Adrenal gland (tissue), 9 donors: ENCODE measurements at regions not wholly inside any gene's neighbourhood (a gene's known extent, or its start where the extent isn't known, plus 50 kb on each side); places are given as distances from the start of the nearest gene placed in this dataset.
A peak's percentile ranks its signal among the peaks of the same experiment; 100 is the strongest.

ENCODE experiments used
- DNase-seq, 7 donors: peaks; one replicate each; pipeline ENCODE4 v3.0.0-alpha.2; 2019 to 2020
- H3K27ac ChIP-seq, 5 donors: fragments of 200-600 bp; sonication (generic) in 4 of 5; 1 replicate in 3 of 5; 2 replicates in 2 of 5; pipeline versions ENCODE4 v1.5.1 to v1.8.0; 2016 to 2020; ENCODE audit warnings: mild to moderate bottlenecking in 1 of 5
- H3K27me3 ChIP-seq: fragments of 200-600 bp; 2 replicates; pipeline ENCODE4 v1.8.0; 2021
- H3K36me3 ChIP-seq, 2 donors: fragments of 200-600 bp; replicated peaks in 1 of 2; 1 replicate in 1 of 2; 2 replicates in 1 of 2; pipeline versions ENCODE4 v1.5.1 to v1.8.0; 2018 to 2022
- H3K4me1 ChIP-seq, 2 donors: fragments of 200-600 bp; replicated peaks in 1 of 2; 1 replicate in 1 of 2; 2 replicates in 1 of 2; pipeline versions ENCODE4 v1.5.1 to v1.8.0; 2018 to 2021
- H3K4me3 ChIP-seq, 4 donors: fragments of 200-600 bp; sonication (generic) in 3 of 4; one replicate each; pipeline ENCODE4 v1.5.1; 2016 to 2018
- H3K9me3 ChIP-seq, 3 donors: fragments of 200-600 bp; sonication (generic) in 1 of 3; replicated peaks in 1 of 3; 1 replicate in 2 of 3; 2 replicates in 1 of 3; pipeline versions ENCODE4 v1.5.1 to v1.8.0; 2016 to 2021
- POLR2A ChIP-seq, 2 donors: fragments of 450-650 bp; IDR thresholded peaks; one replicate each; pipeline ENCODE4 v1.6.1; 2017; ENCODE audit warnings: antibody characterized with exemption in 2 of 2, mild to moderate bottlenecking in 2 of 2, moderate library complexity in 1 of 2
- WGBS, 4 donors: extraction: QIAGEN DNeasy Blood & Tissue Kit in 2 of 4; methylation state at CpG; one replicate each; pipeline versions ENCODE4 v1.1.5 to v1.1.7; 2013 to 2017; 5-methylcytosine and 5-hydroxymethylcytosine counted together
- intact Hi-C, 2 donors: fragments of 100-400 bp; cut with DNase I; formaldehyde crosslinking; loops; one replicate each; pipeline versions ENCODE4 v1.14.1 to v1.15.0; 2022 to 2023
- TF ChIP-seq, protein P1 (sequence below), 6 experiments: fragments of 450-650 bp in 4 of 6; fragments of 200-600 bp in 2 of 6; sonication (generic) in 1 of 6; IDR thresholded peaks; 1 replicate in 5 of 6; 2 replicates in 1 of 6; pipeline versions ENCODE4 v1.5.1 to v1.8.0; 2016 to 2021; ENCODE audit warnings: antibody characterized with exemption in 6 of 6, mild to moderate bottlenecking in 2 of 6, moderate library complexity in 1 of 6
- donor health status: healthy with polysubstance abuse.
- donor health status: Bipolar disorder and iron deficiency.
- donor health status: DM: yes; HTN: yes; CAD: no.
- donor health status: DM: no; HTN: no; CAD: no.
- donor health status: DM: no; HTN: no; CAD: no.

DNA sequence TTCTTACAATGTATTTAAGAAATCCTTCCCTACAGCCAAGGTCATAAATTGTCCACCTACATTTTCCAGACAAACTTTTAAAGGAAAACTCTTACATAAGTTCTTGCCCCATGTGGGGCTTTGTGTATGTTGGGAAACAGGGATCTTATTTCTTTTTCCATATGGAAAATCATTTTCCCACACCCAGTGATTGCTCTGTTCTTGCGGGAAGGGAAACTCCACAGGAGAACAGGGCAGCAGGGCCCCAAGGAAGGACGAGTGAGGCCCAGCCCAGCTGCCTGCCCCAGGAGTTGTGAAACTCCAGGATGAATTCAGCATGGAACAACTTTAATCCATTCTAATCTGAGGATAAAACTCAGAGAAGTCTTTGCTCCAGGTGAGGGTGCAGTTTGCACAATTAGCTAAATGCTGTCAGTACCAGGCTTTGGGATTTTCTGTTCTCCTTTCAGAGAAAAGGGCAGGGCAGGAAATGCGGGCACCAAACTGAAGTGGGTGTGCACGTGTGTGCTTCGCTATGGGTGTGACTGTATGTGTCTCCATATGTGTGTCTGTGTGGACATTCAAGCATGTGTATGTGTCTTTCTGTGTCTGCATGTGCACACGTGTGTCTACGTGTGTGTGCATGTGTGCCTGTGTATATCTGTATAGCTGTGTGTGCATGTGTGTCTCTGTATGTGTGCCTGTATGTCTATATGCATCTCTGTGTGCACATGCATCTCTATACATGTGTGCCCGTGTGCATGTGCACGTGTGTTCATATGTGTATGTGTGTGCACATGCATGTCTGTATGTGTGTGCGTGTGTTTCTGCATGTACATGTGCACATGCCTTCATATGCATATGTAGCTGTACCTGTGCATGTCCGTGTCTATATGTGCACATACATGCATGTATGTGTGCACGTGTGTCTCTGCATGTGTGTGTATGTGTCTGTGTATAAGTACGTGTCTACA, 102.0 kb upstream of the FAM20C start:
- DNase-seq, result peak in 1 of 7 donors; percentile 36
- Histone ChIP-seq H3K4me3 (no peak overlapping the region), H3K27ac (peak overlapping the region in 2 of 5 donors; percentile 8 to 27)

DNA sequence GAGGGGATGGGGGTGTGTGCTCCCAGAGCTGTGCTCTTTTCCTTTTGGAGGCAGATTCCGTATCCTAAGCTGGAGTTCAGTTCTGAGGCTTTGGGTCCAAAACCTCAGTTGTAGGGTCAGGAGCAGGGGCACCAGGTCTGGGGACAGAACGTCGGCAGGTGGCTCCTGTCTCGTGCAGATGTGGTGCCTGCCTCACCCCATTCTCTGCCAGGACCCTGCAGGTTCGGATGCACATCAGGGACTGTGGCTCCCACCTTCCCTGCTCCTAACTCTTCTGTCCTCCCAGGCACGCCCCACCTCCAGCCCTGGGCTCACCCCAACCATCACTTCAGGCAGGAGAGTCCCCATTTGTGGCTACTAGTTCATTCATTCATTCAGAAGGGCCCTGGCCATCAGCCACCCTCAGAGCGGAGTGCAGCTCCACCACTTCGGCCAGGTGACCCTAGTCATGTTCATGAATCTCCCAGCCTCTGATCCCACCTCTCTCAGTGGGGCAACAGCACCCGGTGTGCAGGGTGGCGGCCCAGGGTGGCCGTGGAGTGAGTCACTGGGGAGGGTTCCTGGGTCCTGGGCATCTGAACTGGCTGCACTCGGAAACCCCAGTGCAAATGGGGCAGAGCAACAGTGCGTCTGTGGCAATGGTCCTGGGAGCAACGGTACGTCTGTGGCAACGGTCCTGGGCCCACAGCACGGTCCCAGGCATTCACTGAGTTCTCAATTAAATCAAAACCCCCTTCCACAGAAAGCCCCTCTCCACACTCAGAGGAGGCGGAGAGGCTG, 100.8 kb upstream of the FAM20C start:
- Histone ChIP-seq H3K9me3 (no peaks in the 10 kb centered on the region), H3K27ac (no peak overlapping the region), H3K27me3 (no peaks in the 10 kb centered on the region), H3K4me3 (no peak overlapping the region), H3K36me3 (no peaks in the 10 kb centered on the region), H3K4me1 (peaks cover 14 to 21% of the 10 kb centered on the region in 2 donors)
- WGBS, 4 donors, result 82 to 93% (median 85%) methylated on average over 12 to 18 of the region's 18 CpGs
- DNase-seq, result no peak
- intact Hi-C loops, result no loop called here
- TF ChIP-seq, protein P1, sequence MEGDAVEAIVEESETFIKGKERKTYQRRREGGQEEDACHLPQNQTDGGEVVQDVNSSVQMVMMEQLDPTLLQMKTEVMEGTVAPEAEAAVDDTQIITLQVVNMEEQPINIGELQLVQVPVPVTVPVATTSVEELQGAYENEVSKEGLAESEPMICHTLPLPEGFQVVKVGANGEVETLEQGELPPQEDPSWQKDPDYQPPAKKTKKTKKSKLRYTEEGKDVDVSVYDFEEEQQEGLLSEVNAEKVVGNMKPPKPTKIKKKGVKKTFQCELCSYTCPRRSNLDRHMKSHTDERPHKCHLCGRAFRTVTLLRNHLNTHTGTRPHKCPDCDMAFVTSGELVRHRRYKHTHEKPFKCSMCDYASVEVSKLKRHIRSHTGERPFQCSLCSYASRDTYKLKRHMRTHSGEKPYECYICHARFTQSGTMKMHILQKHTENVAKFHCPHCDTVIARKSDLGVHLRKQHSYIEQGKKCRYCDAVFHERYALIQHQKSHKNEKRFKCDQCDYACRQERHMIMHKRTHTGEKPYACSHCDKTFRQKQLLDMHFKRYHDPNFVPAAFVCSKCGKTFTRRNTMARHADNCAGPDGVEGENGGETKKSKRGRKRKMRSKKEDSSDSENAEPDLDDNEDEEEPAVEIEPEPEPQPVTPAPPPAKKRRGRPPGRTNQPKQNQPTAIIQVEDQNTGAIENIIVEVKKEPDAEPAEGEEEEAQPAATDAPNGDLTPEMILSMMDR (IDR thresholded peaks at IDR 0.05), result no peak
- TF ChIP-seq POLR2A (IDR thresholded peaks at IDR 0.05), result no peak

More for the DNA sequence above, 102.0 kb upstream of the FAM20C start:
- Histone ChIP-seq H3K9me3 (no peaks in the 10 kb centered on the region), H3K27me3 (no peaks in the 10 kb centered on the region), H3K4me1 (peaks cover 14 to 21% of the 10 kb centered on the region in 2 donors), H3K36me3 (no peaks in the 10 kb centered on the region)
- WGBS, 4 donors, result 81 to 83% (median 82%) methylated on average over 13 of the region's 13 CpGs
- TF ChIP-seq, protein P1 (IDR thresholded peaks at IDR 0.05), result no peak
- TF ChIP-seq POLR2A (IDR thresholded peaks at IDR 0.05), result no peak
- intact Hi-C loops, result no loop called here

DNA sequence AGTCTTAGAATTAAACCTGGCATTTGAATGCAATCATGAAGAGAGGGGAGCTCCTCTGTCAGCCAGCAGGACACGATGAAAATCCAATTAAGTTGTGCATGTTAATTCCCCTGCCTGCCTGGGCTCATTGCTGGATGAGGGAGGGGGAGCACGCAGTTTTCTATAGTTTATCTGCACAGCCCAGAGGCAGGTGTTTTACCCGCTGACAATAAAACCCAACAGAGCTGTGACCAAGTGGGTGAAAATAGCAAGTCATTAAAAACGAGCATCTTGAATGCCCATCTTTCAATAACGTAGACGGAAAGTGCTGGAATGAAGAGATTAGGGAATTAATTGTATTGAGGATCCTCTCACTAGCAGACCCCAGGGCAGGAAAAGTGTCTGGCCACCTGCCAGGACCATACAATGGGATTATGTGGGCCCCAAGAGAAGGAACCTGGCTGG, 100.1 kb upstream of the FAM20C start:
- intact Hi-C loops, result no loop called here
- WGBS, 4 donors, result 77 to 84% (median 81%) methylated on average over 6 of the region's 6 CpGs
- TF ChIP-seq POLR2A (IDR thresholded peaks at IDR 0.05), result no peak
- TF ChIP-seq, protein P1 (IDR thresholded peaks at IDR 0.05), result no peak
- Histone ChIP-seq H3K36me3 (no peaks in the 10 kb centered on the region), H3K27me3 (no peaks in the 10 kb centered on the region), H3K9me3 (no peaks in the 10 kb centered on the region), H3K27ac (no peak overlapping the region), H3K4me3 (no peak overlapping the region), H3K4me1 (peaks cover 14 to 21% of the 10 kb centered on the region in 2 donors)
- DNase-seq, result no peak
